Embryonic facial prominence (tissue), 1 donor: ENCODE measurements at regions not wholly inside any gene's neighbourhood (a gene's known extent, or its start where the extent isn't known, plus 50 kb on each side); places are given as distances from the start of the nearest gene placed in this dataset.
"Not testable (repeated sequence)": the region's sequence is repeated elsewhere in the genome, so short reads cannot be mapped to it uniquely, and the experiment has no call there.

ENCODE experiments used
- DNase-seq: peaks from one replicate; pipeline ENCODE4 v3.0.0-alpha.2; 2016; ENCODE audit errors: extremely low spot score

DNA sequence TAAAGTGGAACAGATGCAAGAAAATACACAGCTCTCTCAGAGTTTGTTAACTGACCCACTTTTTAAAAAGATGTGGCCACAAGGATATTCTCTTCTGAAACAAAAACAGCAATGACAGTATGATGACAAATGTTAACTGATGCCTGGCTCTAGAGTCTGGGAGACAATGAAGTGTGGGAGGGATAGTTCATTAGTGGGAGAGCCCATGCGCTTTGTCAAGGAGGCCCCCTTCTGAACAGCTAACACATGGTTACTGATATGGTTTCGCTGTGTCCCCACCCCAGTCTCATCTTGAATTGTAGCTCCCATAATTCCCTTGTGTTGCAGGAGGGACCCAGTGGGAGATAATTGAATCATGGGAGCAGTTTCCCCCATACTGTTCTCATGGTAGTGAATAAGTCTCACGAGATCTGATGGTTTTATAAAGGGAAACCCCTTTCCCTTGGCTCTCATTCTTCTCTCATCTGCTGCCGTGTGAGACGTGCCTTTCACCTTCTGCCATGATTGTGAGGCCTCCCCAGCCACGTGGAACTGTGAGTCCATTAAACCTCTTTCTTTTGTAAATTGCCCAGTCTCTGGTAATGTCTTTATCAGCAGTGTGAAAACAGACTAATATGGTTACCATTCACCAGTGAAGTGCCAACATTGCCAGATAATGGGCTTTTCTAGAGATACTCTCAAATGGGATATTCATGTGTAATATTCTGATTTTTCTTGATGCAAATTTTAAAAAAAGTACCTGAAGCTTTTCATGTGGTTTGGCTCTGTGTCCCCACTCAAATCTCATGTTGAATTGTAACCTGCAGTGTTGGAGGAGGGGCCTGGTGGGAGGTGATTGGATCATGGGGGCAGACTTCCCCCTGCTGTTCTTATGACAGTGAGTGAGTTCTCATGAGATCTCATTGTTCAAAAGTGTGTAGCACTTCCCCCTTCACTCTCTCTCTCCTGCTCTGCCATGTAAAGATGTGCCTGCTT is 435.8 kb downstream of the SHISA9 start:
- DNase-seq, result not testable (repeated sequence)

GRCh38 chr16:13338044-13338443 is 436.6 kb downstream of the SHISA9 start:
- DNase-seq, result no peak

DNA sequence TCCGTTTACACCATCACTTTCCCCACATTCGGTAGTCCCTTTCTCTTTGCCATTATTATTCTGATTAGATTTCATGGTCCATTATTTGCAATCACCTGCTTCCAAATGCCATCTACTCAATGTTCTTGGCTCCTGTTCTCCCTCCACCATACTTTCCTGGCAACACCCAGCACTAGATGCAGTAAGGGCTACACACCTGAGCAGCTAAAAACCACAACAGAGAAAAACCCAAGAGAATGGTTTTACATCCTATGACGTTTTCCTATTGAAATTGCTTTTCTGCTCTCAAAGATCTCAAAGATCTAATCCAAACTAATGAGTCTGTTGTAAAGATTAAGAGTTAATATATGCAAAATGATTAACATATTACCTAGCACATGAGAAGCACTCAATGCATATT is 441.3 kb downstream of the SHISA9 start:
- DNase-seq, result no peak

DNA sequence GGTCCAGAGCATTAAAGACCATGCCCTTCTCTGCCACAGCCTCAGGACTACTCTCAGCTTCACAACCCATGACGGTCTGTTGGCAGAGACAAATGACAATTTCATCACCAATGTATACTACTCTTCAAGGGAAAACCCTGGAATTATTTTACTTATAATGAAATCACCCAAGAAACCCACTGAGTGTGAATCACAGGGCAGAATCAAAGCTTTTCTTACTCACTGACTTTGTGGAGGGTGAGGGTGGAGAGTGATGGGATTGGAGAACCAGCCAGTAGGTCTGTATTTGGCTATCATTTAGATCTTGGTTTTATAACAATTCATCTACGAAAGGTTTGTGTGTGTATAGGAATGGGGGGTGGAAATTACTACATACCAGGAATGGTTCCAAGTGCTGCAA is 442.6 kb downstream of the SHISA9 start:
- no peak for DNase-seq

DNA sequence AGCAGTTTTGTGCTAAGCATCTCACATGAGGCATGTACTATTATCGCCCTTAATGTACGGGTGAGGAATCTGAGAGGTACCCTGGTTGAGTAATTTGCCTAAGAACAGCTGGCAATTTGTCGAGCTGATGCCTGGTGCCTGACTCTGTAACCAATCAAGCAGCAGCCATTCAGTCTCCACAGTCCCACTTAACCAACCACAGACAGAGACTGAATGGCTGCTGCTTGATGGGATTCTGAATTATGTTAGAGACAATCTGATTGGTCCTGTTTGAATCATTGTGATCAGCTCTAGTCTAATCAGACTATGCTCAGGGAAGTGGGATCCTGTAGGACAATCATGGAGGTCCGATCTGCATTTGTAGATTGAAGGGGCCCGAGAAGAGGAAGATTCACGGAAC is 447.0 kb downstream of the SHISA9 start:
- DNase-seq, result no peak

DNA sequence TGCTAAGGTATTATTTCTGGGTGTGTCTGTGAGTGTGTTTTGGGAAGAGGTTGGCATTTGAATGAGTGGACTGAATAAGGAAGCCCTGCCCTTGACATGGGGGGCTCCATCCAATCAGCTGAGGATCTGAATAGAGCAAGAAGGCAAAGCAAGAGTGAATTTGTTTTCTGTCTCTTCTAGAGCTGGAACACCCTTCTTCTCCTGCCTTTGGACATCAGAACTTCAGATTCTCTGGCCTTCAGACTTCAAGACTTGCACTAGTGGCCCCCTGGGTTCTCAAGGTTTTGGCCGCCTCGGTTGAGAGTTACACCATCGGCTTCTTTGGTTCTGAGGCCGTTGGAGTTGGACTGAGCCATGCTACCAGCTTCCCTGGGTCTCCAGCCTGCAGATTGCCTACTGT is 448.6 kb downstream of the SHISA9 start:
- no peak for DNase-seq

- no peak for DNase-seq
These were observed 449.8 kb downstream of the SHISA9 start for GRCh38 chr16:13351181-13351580.

GRCh38 chr16:13351601-13352217 is 450.3 kb downstream of the SHISA9 start:
- DNase-seq, result no peak

- not testable (repeated sequence) for DNase-seq
These were observed 451.4 kb downstream of the SHISA9 start for GRCh38 chr16:13352796-13353195.

DNA sequence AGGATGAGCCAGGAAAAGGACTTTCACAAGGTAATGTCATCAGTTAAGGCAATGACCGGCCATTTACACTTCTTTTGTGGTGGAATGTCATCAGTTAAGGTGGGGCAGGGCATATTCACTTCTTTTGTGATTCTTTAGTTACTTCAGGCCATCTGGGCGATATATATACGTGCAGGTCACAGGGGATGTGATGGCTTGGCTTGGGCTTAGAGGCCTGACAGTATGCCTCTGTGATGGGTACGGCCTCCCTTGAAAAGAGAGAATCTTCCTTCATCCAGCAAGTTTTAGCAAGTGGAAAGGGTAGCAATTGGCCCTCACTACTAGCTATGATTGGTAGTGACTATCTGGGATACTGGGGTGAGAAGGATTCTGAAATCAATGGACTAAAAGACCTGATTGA is 456.4 kb downstream of the SHISA9 start:
- not testable (repeated sequence) for DNase-seq

DNA sequence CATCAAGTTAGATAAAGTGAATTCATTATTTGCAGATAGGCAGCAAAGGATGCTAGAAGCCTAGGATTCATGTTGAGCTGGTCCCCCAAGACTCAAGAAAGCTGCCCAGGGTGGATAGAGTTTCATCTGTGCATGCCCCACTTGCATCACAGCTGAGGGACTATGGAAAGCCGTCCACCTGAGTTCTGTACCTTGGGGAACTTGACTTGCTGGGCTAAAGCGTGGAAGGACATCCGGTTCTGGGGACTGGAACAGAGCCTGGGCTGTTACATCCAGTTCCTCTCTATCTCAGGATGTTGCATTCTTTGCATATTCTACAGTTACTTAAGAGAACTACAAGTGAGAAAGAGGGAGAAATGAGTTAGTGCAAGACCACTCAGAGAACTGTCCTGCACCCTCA is 458.4 kb downstream of the SHISA9 start:
- DNase-seq, result no peak

DNA sequence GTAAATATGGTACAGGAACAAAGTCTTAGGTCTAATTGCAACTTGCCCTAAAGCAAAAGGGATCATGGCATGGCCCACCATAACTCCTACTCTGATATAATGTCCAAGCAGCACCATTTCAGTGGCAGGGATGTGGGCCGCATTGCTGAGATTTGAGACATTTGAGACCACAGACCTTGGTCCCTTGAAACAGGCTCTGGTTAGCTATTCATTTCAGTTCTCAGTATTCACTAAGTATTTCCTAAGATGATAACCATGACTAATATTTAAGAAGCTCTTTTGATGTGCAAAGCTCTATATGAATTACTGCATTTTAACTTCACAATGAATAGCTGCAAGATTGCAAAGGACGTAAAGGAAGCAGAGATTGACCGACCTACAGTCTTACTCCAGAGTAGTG is 471.0 kb downstream of the SHISA9 start:
- peak; percentile 2 for DNase-seq

- peak; percentile 1 for DNase-seq
These were observed 474.8 kb downstream of the SHISA9 start for GRCh38 chr16:13376174-13376573.

- DNase-seq, result no peak
These were observed 475.7 kb downstream of the SHISA9 start for GRCh38 chr16:13377143-13377542.

DNA sequence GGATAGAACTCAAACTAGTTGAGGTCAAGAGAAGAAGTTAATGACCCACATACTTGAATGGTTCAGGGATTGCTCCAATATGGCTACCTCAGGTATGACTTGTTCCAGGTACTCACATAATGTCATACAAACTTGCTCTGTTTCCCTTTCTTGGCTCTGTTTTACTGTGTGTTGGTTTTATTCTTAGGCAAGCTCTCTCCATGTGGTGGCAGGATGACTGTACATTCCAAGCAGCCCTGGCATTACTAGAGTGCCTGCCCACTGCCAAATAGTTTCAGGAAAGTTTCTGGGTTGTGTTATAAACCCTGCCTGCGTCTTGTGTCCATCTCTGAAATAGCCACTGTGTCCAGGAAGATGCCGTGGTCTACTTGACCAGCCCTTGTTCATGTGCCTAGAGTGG is 476.8 kb downstream of the SHISA9 start:
- DNase-seq, result no peak

DNA sequence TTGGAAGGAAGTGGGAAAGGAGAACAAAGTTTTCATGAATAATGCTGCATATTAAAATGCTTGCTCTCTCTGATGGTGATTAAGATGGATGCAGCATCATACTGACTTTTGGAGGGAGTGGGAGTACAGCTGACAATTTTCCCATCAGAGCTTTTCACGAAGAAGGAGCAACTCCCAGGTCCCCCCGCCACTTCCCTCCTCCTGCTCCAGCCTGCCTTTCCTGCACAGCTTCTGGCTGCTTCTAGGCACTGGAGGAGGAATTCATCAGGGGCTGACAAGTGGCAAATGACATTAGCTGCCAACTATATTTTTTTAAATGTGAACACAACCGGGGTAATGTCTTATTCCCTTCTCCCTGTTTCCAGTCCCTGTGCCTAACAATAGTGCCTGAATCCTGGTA is 477.9 kb downstream of the SHISA9 start:
- DNase-seq, result no peak

- DNase-seq, result not testable (repeated sequence)
These were observed 484.0 kb downstream of the SHISA9 start for GRCh38 chr16:13385156-13386040.

DNA sequence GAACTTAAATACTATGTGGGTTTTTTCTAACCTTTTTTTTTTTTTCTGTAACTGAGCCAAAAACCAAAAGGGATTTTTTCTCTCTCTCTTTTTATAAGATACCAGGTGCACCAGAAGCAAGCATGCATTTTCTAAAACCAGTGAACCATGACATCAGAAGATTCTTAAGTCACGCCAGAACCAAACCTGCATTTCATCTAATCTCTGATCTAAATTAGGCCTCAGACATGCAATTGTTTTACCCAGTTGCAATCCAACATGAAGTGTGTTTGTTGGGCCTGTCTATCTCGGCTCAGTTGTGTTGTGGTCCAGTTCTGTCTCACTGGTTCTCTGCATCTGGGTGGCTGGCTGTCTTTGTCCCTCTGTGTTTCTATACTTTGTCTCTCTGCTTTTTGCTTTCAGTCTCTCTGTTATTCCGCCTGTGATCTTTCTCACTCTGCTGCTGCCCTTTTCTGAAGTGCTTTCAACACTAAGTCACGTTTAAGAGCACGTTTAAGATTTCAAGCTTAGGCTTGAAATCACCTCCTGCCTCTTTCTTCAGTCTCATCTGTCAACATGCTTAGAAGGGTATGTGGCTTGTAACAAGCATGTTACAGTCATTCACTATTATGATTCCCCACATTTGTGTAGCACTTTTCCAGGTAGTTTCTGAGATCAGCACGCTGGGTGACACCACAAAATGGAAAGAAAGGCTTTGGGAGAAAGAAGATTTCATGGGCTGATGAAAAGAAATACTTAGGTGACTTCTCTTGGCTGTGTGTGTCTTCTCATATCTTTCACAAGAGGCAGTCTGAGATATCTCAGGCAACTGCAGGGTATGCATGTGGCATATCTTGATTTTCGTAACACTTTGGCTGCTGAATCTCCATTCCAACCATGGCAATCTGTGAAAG is 488.9 kb downstream of the SHISA9 start:
- no peak for DNase-seq

DNA sequence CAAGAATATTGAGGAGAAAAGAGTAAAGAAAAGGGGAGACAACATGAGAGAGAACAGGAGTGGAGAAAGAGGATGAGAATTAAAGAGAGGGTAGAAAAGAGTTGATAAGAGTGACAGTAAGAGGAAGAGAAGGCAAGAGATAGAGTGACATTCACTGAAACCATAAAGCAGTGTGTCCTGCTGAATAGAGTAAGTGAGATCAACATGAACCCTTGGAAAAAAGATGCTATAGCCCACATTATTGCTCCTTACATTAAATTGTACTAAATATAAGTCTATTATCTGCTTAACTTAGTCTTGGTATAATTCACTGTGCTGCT is 489.5 kb downstream of the SHISA9 start:
- DNase-seq, result no peak

GRCh38 chr16:13391337-13391736 is 489.9 kb downstream of the SHISA9 start:
- no peak for DNase-seq

DNA sequence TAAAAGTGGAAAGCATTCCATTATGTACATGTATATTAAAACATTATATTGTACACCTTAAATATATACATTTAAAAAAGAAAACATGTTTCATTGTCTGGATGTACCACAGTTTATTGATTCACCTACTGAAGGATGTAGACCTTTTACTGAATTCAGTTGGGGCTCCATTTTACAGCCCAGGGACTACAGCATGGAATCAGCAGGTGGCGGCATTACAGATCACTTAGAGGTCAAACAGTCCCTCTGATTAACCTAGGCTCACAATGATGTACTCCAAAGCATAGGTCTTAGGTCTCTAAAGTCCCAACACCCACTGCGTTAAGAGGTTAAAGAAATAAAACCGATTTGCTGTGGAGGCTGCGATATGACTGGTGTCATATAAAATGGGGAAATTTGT is 490.9 kb downstream of the SHISA9 start:
- no peak for DNase-seq
